Glutamatergic neuron (in vitro differentiated cells): ENCODE measurements at regions not wholly inside any gene's neighbourhood (a gene's known extent, or its start where the extent isn't known, plus 50 kb on each side); places are given as distances from the start of the nearest gene placed in this dataset.
"Not testable (repeated sequence)": the region's sequence is repeated elsewhere in the genome, so short reads cannot be mapped to it uniquely, and the experiment has no call there.

Source experiments
- DNase-seq: peaks from one replicate; pipeline ENCODE4 v3.0.0; 2022
- H3K27ac Mint-ChIP-seq: one replicate; pipeline ENCODE4 v1.8.0; 2020; ENCODE audit warnings: mild to moderate bottlenecking, mixed read lengths, inconsistent platforms; ENCODE audit not compliant: unreplicated experiment
- H3K27me3 Mint-ChIP-seq: one replicate; pipeline ENCODE4 v1.8.0; 2020; ENCODE audit warnings: mild to moderate bottlenecking, moderate library complexity, mixed read lengths, inconsistent platforms; ENCODE audit not compliant: unreplicated experiment
- H3K36me3 Mint-ChIP-seq: one replicate; pipeline ENCODE4 v1.8.0; 2020; ENCODE audit warnings: mild to moderate bottlenecking, mixed read lengths, inconsistent platforms; ENCODE audit not compliant: unreplicated experiment
- H3K4me1 Mint-ChIP-seq: one replicate; pipeline ENCODE4 v1.8.0; 2020; ENCODE audit warnings: mild to moderate bottlenecking, low read depth, mixed read lengths, inconsistent platforms; ENCODE audit not compliant: unreplicated experiment
- H3K4me3 Mint-ChIP-seq: one replicate; pipeline ENCODE4 v1.8.0; 2020; ENCODE audit warnings: mild to moderate bottlenecking, mixed read lengths, inconsistent platforms; ENCODE audit not compliant: unreplicated experiment
- H3K9me3 Mint-ChIP-seq: one replicate; pipeline ENCODE4 v1.8.0; 2020; ENCODE audit warnings: mild to moderate bottlenecking, moderate library complexity, mixed read lengths, inconsistent platforms; ENCODE audit not compliant: unreplicated experiment
- TF ChIP-seq, protein P1 (sequence below): fragments of 200-600 bp; sonication (generic); IDR thresholded peaks from one replicate; pipeline ENCODE4 v1.5.0; 2021; ENCODE audit not compliant: partially characterized antibody, unreplicated experiment

DNA sequence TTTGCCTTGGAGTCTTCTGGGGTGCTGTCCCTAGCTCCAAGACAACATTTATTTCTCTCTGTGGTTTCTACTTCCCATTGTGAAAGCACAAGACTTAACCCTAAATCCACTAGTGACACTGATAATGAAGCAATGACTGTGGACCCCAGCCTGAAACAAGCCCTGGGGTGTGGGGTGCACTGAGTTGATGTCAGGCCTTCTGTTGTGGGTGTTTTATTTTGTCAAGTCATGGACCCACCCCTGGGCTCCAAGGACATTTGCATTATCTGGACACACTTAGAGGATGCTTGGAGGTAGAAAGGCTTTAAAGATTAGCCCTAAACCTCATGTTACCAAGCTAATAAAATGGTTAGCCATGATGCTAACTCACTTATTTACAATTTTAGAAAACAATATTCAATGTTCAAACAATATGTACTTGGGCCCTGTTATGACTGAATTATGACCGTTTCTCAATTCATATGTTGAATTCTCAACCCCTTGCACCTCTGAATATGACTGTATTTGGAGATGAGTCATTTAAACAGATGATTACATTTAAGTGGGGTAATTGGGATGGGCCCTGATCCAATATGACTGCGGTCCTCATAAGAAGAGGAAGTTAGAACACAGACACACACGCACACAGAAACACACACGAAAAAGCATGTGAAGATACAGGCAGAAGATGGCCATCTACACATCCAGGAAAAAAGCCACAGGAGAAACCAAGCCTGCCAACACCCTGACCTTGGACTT, 137.2 kb upstream of the IGFBP3 start:
- Mint-ChIP-seq H3K4me3 (no peak overlapping the region), H3K4me1 (no peaks in the 10 kb centered on the region), H3K36me3 (no peaks in the 10 kb centered on the region), H3K27me3 (peaks cover 2% of the 10 kb centered on the region), H3K27ac (no peak overlapping the region), H3K9me3 (no peaks in the 10 kb centered on the region)
- DNase-seq: no peak
- TF ChIP-seq, protein P1, sequence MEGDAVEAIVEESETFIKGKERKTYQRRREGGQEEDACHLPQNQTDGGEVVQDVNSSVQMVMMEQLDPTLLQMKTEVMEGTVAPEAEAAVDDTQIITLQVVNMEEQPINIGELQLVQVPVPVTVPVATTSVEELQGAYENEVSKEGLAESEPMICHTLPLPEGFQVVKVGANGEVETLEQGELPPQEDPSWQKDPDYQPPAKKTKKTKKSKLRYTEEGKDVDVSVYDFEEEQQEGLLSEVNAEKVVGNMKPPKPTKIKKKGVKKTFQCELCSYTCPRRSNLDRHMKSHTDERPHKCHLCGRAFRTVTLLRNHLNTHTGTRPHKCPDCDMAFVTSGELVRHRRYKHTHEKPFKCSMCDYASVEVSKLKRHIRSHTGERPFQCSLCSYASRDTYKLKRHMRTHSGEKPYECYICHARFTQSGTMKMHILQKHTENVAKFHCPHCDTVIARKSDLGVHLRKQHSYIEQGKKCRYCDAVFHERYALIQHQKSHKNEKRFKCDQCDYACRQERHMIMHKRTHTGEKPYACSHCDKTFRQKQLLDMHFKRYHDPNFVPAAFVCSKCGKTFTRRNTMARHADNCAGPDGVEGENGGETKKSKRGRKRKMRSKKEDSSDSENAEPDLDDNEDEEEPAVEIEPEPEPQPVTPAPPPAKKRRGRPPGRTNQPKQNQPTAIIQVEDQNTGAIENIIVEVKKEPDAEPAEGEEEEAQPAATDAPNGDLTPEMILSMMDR: no peak

DNA sequence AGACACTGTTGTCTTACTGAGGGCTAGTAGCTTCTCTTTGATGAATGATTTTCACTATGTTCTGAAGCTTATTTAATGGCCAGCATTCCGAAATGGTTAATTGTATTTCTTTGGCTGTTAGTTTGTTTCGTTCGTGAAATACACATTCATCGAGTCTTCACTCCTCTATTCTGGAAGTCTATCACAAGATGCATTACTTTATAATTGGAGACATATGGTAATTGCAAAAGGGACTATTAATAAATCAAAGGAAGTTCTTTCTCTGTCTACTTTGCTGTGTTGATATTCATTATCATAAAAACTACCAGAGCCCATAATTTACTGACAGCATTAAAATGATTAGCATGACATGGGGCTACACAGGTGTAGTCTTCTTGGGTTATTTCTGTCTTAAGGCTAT, 133.8 kb upstream of the IGFBP3 start:
- no peaks in the 10 kb centered on the region for H3K36me3 Mint-ChIP-seq
- H3K9me3 Mint-ChIP-seq: no peaks in the 10 kb centered on the region
- H3K27ac Mint-ChIP-seq: no peak overlapping the region
- H3K27me3 Mint-ChIP-seq: peaks cover 3% of the 10 kb centered on the region
- H3K4me1 Mint-ChIP-seq: no peaks in the 10 kb centered on the region
- no peak overlapping the region for H3K4me3 Mint-ChIP-seq
- TF ChIP-seq, protein P1: no peak
- DNase-seq: no peak

DNA sequence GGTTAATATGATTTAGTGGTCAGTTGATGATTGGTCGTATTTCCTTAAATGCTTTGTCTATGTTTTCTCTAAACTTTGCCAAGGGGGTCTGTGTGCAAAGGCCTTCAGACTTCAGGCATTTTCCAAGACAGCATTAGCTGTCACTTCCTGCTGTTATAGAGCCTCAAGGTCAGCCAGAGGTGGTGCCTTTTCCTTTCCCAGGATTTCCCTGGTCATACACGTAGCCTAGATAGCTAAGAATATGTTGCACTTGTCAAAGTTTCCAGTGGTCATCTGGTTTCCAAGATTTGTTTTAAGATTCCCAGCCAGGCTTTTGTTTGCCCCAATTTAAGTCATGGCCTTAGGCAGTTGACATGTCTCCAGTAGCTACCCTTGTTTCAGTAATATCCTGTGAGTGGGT, 133.2 kb upstream of the IGFBP3 start:
- no peak overlapping the region for H3K4me3 Mint-ChIP-seq
- H3K4me1 Mint-ChIP-seq: no peaks in the 10 kb centered on the region
- no peak for DNase-seq
- TF ChIP-seq, protein P1: no peak
- no peaks in the 10 kb centered on the region for H3K9me3 Mint-ChIP-seq
- peaks cover 1% of the 10 kb centered on the region for H3K27me3 Mint-ChIP-seq
- no peak overlapping the region for H3K27ac Mint-ChIP-seq
- H3K36me3 Mint-ChIP-seq: no peaks in the 10 kb centered on the region

DNA sequence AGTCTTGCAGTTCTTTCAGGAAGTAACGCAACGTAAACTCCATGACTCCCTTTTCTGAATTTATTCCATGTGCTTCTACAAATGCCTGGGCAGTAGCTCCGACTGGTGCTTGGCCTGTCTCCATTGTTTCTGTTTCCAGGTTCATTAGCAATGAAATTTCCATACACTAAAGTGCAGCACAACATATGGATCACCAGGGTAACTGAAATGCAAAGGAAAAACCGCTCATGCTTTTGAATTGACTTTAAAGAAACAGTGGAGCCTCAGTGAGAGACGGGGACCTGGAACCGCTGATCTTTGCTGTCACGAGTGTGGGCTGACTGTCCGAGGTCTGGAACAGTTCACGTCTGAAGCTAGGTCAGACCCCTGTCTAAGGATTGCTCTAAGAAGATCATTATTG, 126.5 kb upstream of the IGFBP3 start:
- H3K9me3 Mint-ChIP-seq: peaks cover 3% of the 10 kb centered on the region
- no peak overlapping the region for H3K4me3 Mint-ChIP-seq
- H3K4me1 Mint-ChIP-seq: no peaks in the 10 kb centered on the region

DNA sequence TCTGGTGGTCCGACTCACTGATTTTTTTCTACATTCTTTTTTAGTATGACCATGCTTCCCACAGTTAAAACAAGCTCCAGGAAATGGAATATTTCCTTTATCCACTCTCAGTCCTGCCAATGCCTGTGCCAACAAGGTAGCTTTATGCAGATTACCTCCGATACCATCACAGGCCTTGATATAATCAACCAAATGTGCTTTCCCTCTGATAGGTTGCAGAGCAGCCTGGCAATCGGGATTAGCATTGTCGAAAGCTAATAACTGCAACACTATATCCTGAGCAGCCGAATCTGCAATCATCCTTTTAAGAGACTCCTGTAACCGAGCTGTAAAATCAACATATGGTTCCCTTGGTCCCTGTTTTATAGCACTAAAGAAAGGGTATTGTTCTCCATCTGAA, 122.3 kb upstream of the IGFBP3 start:
- not testable (repeated sequence) for H3K36me3 Mint-ChIP-seq, H3K9me3 Mint-ChIP-seq, H3K4me1 Mint-ChIP-seq, DNase-seq, H3K4me3 Mint-ChIP-seq, H3K27me3 Mint-ChIP-seq, H3K27ac Mint-ChIP-seq

More for the DNA sequence above, 126.5 kb upstream of the IGFBP3 start:
- no peak for DNase-seq
- H3K36me3 Mint-ChIP-seq: no peaks in the 10 kb centered on the region
- peaks cover 1% of the 10 kb centered on the region for H3K27me3 Mint-ChIP-seq
- TF ChIP-seq, protein P1: no peak
- H3K27ac Mint-ChIP-seq: no peak overlapping the region

DNA sequence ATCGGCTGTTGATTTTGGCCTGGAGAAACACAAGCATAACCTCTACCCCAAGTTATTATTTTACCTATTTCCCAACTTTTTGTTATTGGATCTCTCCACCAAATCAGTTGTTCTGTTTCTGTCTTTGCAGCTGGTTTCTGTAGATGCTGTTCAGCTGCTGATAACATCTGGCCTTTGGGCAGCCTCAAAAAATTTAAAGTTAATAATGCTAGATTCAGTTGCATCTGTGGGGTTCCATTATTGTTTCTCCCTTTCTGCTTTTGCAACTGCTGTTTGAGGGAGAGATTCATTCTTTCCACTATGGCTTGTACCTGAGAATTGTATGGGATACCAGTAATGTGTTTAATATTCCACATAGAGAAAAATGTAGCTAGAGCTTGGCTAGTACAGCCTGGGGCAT, 118.7 kb upstream of the IGFBP3 start:
- H3K36me3 Mint-ChIP-seq, H3K27me3 Mint-ChIP-seq, H3K9me3 Mint-ChIP-seq, H3K27ac Mint-ChIP-seq, H3K4me1 Mint-ChIP-seq, DNase-seq, H3K4me3 Mint-ChIP-seq: not testable (repeated sequence)
